GM12878 (cell line): ENCODE measurements at regions not wholly inside any gene's neighbourhood (a gene's known extent, or its start where the extent isn't known, plus 50 kb on each side); places are given as distances from the start of the nearest gene placed in this dataset.
"Not testable (repeated sequence)": the region's sequence is repeated elsewhere in the genome, so short reads cannot be mapped to it uniquely, and the experiment has no call there.

Source experiments
- ATAC-seq: fragments of 200-7000 bp; cut with Tn5 transposase; 3 replicates; pipeline ENCODE4 v1.9.1; 2020; ENCODE audit warnings: mild to moderate bottlenecking, moderate library complexity
- BruUV-seq: library from RNA; stranded (reverse); fragments of 400-500 nt; replicated peaks from 2 replicates; lab custom pipeline; 2021; lab: Mats Ljungman, UMichigan
- CTCF ChIA-PET: fragments of 300-600 bp; sonication (Branson Sonifier 250); formaldehyde crosslinking; extraction: SDS; loops from one replicate; lab custom pipeline; 2021; ENCODE audit warnings: inconsistent platforms; lab: Yijun Ruan, JAX
- POLR2A ChIA-PET: fragments of 350-600 bp; formaldehyde crosslinking; extraction: SDS; loops from one replicate; lab custom pipeline; 2021; ENCODE audit warnings: inconsistent platforms; lab: Charles Lee
- RAD21 ChIA-PET: fragments of 300-600 bp; sonication (Branson Sonifier 250); formaldehyde crosslinking; loops from one replicate; lab custom pipeline; 2023; ENCODE audit warnings: antibody characterized with exemption; ENCODE audit not compliant: unreplicated experiment; lab: Charles Lee
- SMC1A ChIA-PET: fragments of 300-600 bp; sonication (Branson Sonifier 250); formaldehyde crosslinking; loops from one replicate; lab custom pipeline; 2023; ENCODE audit not compliant: unreplicated experiment, uncharacterized antibody; lab: Charles Lee
- DNase-seq: peaks from one replicate; pipeline ENCODE4 v3.0.0-alpha.2; 2011; ENCODE audit warnings: low read depth, low spot score
- FAIRE-seq: peaks from 3 replicates; lab custom pipeline; 2011; peaks lifted over from hg19 to GRCh38; lab: Jason Lieb, UNC
- H2AFZ ChIP-seq: 2 replicates; pipeline ENCODE4 v1.6.0; 2011; ENCODE audit warnings: low read depth, low read length, control low read depth; ENCODE audit not compliant: control insufficient read depth
- H3K27ac ChIP-seq: 2 replicates; pipeline ENCODE4 v1.5.1; 2011; ENCODE audit warnings: control low read depth; ENCODE audit not compliant: control insufficient read depth, insufficient read depth
- H3K27me3 ChIP-seq, 2 experiments: replicated peaks in 1 of 2; 2 replicates each; pipeline versions ENCODE4 v1.6.0 to v1.6.1; 2011; ENCODE audit warnings: low read length in 1 of 2; ENCODE audit not compliant: control insufficient read depth in 2 of 2, insufficient read depth in 2 of 2
- H3K36me3 ChIP-seq, 2 experiments: 2 replicates each; pipeline ENCODE4 v1.5.1; 2011; ENCODE audit warnings: low read length in 1 of 2; ENCODE audit not compliant: control insufficient read depth in 2 of 2, insufficient read depth in 2 of 2
- H3K4me1 ChIP-seq: 2 replicates; pipeline ENCODE4 v1.6.1; 2011; ENCODE audit warnings: mild to moderate bottlenecking, low read length, moderate library complexity, mixed read lengths; ENCODE audit not compliant: control insufficient read depth, insufficient read depth
- H3K4me2 ChIP-seq: 2 replicates; pipeline ENCODE4 v1.6.0; 2011; ENCODE audit warnings: control low read depth; ENCODE audit not compliant: control insufficient read depth, insufficient read depth
- H3K4me3 ChIP-seq: fragments of 200-600 bp; sonication (generic); 2 replicates; pipeline ENCODE4 v1.5.1; 2016
- H3K79me2 ChIP-seq: 2 replicates; pipeline ENCODE4 v1.6.0; 2011; ENCODE audit warnings: low read length; ENCODE audit not compliant: control insufficient read depth, insufficient read depth
- H3K9ac ChIP-seq: 2 replicates; pipeline ENCODE4 v1.8.0; 2011; ENCODE audit warnings: low read length, control low read depth, mixed read lengths; ENCODE audit not compliant: control insufficient read depth, insufficient read depth
- H3K9me3 ChIP-seq: replicated peaks from 3 replicates; pipeline ENCODE4 v1.5.1; 2011; ENCODE audit warnings: mild to moderate bottlenecking, low read length; ENCODE audit not compliant: control insufficient read depth, insufficient read depth
- H4K20me1 ChIP-seq: 2 replicates; pipeline ENCODE4 v1.6.0; 2011; ENCODE audit not compliant: control insufficient read depth, insufficient read depth
- CBX5 ChIP-seq: sonication (generic); IDR thresholded peaks from 2 replicates; pipeline ENCODE4 v1.6.1; 2016; ENCODE audit warnings: low read depth, moderate library complexity, mild to moderate bottlenecking, inconsistent platforms
- CREB1 ChIP-seq: IDR thresholded peaks from 2 replicates; pipeline ENCODE4 v1.6.1; 2012; ENCODE audit warnings: low read depth, mild to moderate bottlenecking, inconsistent platforms
- JUND ChIP-seq: IDR thresholded peaks from 2 replicates; pipeline ENCODE4 v1.6.1; 2012; ENCODE audit warnings: low read depth, mild to moderate bottlenecking, low read length, improper control_type of control experiment, moderate library complexity
- NBN ChIP-seq: fragments of 450-650 bp; IDR thresholded peaks from 2 replicates; pipeline ENCODE4 v1.6.1; 2016
- NR2C2 ChIP-seq: IDR thresholded peaks from 2 replicates; pipeline ENCODE4 v1.6.1; 2011; ENCODE audit warnings: borderline replicate concordance, low read depth; ENCODE audit not compliant: control insufficient read depth, insufficient read length
- RFX5 ChIP-seq: IDR thresholded peaks from 2 replicates; pipeline ENCODE4 v1.6.1; 2011; ENCODE audit warnings: low read depth, low read length, improper control_type of control experiment
- SIX5 ChIP-seq: IDR thresholded peaks from 2 replicates; pipeline ENCODE4 v1.6.1; 2011; ENCODE audit warnings: mild to moderate bottlenecking, low read depth, low read length, moderate library complexity; ENCODE audit not compliant: severe bottlenecking
- SREBF2 ChIP-seq: IDR thresholded peaks from 2 replicates; pipeline ENCODE4 v1.6.1; 2012; ENCODE audit warnings: mild to moderate bottlenecking, low read length
- ZNF274 ChIP-seq: IDR thresholded peaks from one replicate; pipeline ENCODE4 v1.8.0; 2011; ENCODE audit not compliant: insufficient read length, insufficient read depth
- ZSCAN29 ChIP-seq: fragments of 450-650 bp; IDR thresholded peaks from 2 replicates; pipeline ENCODE4 v1.6.1; 2017; ENCODE audit warnings: mild to moderate bottlenecking, moderate library complexity
- WGBS: methylation state at CpG from one replicate; pipeline ENCODE4 v1.1.6; 2016; ENCODE audit warnings: low lambda C conversion rate; ENCODE audit not compliant: insufficient replicate concordance, insufficient coverage; ENCODE audit errors: missing lambda C conversion rate; 5-methylcytosine and 5-hydroxymethylcytosine counted together
- in situ Hi-C: fragments of 300-500 bp; cut with MboI; formaldehyde crosslinking; loops from 9 replicates; pipeline ENCODE4 v1.14.3; 2018; ENCODE audit warnings: mixed read lengths
- intact Hi-C: fragments of 100-400 bp; cut with micrococcal nuclease; formaldehyde crosslinking; loops from one replicate; pipeline ENCODE4 v1.14.2; 2022; ENCODE audit not compliant: unreplicated experiment
- TF ChIP-seq, protein P1 (sequence below): IDR thresholded peaks from 2 replicates; pipeline ENCODE4 v1.6.1; 2012; ENCODE audit warnings: mild to moderate bottlenecking, low read depth, low read length

DNA sequence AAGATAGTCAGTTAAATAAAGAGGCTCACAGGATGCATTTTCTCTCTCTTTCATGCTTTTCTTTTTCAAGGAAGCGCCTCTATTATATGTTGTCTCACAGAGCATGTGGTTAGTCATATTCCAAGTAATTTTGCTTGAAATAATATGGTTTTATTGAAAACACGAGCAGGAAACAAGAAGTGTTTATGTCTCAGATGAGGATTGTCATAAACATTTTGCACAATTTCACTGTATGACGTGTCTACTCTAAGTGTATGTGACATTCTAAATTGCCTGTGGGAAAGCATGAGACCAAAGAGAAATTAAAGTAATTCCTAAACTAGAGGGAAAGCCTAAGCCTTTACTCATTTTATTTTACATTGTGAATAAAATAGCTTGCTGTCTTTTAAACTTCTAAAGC, 818.6 kb downstream of the EPHA3 start (continued):
- TF ChIP-seq, protein P1, sequence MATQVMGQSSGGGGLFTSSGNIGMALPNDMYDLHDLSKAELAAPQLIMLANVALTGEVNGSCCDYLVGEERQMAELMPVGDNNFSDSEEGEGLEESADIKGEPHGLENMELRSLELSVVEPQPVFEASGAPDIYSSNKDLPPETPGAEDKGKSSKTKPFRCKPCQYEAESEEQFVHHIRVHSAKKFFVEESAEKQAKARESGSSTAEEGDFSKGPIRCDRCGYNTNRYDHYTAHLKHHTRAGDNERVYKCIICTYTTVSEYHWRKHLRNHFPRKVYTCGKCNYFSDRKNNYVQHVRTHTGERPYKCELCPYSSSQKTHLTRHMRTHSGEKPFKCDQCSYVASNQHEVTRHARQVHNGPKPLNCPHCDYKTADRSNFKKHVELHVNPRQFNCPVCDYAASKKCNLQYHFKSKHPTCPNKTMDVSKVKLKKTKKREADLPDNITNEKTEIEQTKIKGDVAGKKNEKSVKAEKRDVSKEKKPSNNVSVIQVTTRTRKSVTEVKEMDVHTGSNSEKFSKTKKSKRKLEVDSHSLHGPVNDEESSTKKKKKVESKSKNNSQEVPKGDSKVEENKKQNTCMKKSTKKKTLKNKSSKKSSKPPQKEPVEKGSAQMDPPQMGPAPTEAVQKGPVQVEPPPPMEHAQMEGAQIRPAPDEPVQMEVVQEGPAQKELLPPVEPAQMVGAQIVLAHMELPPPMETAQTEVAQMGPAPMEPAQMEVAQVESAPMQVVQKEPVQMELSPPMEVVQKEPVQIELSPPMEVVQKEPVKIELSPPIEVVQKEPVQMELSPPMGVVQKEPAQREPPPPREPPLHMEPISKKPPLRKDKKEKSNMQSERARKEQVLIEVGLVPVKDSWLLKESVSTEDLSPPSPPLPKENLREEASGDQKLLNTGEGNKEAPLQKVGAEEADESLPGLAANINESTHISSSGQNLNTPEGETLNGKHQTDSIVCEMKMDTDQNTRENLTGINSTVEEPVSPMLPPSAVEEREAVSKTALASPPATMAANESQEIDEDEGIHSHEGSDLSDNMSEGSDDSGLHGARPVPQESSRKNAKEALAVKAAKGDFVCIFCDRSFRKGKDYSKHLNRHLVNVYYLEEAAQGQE: no peak
- TF ChIP-seq, all 136 proteins: peak for 0

DNA sequence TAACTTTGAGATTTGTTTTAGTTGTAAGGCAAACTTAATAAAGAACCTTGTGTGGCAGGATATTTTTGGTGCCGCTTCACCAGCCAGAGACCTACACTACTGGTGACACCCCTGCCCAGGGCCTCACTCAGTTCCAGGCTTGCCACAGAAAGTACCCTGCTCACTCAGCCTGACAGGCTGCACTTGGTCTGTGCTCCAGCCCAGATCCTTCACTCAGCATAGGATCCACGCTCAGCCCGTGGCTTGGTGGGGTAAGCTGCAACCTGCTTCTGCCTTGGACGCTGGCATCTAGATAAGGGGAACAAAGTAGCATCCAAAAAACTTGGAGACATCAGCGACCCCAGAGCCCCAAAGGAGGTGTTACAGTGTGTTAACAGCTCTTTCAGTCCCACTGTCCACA, 825.5 kb downstream of the EPHA3 start:
- BruUV-seq: no TSS peak
- POLR2A ChIA-PET: no interaction called here

DNA sequence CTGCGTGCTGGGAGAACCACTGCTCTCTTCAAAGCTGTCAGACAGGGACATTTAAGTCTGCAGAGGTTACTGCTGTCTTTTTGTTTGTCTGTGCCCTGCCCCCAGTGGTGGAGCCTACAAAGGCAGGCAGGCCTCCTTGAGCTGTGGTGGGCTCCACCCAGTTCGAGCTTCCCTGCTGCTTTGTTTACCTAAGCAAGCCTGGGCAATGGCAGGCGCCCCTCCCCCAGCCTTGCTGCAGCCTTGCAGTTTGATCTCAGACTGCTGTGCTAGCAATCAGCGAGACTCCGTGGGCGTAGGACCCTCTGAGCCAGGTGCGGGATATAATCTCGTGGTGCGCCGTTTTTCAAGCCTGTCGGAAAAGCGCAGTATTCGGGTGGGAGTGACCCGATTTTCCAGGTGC, 837.0 kb downstream of the EPHA3 start:
- CTCF ChIA-PET, BruUV-seq, H3K9me3 ChIP-seq, SMC1A ChIA-PET, H4K20me1 ChIP-seq, H3K4me1 ChIP-seq, FAIRE-seq, H3K9ac ChIP-seq, H3K36me3 ChIP-seq, intact Hi-C loops, H2AFZ ChIP-seq, H3K79me2 ChIP-seq, DNase-seq, H3K27ac ChIP-seq, in situ Hi-C loops, ATAC-seq, H3K27me3 ChIP-seq, POLR2A ChIA-PET, RAD21 ChIA-PET, H3K4me2 ChIP-seq, H3K4me3 ChIP-seq: not testable (repeated sequence)
- WGBS: 48% methylated on average over 8 of the region's 14 CpGs

More for the DNA sequence above, 825.5 kb downstream of the EPHA3 start:
- H3K4me3 ChIP-seq: no peak overlapping the region
- TF ChIP-seq RFX5: no peak
- no peak for TF ChIP-seq JUND
- TF ChIP-seq SREBF2: no peak
- TF ChIP-seq NBN: no peak
- TF ChIP-seq CREB1: no peak
- TF ChIP-seq ZSCAN29: no peak
- TF ChIP-seq SIX5: no peak
- TF ChIP-seq ZNF274: no peak
- TF ChIP-seq CBX5: no peak
- TF ChIP-seq NR2C2: no peak
- no peak for ATAC-seq
- intact Hi-C loops (no loop called here), in situ Hi-C loops (no loop called here)
- DNase-seq: no peak
- 13% methylated on average over 5 of the region's 5 CpGs for WGBS
- no peak overlapping the region for H3K9ac ChIP-seq
- FAIRE-seq: no peak
- RAD21 ChIA-PET: no interaction called here
- H3K4me2 ChIP-seq: no peak overlapping the region
- H3K36me3 ChIP-seq: no peaks in the 10 kb centered on the region
- SMC1A ChIA-PET: no interaction called here
- H3K27ac ChIP-seq: no peak overlapping the region
- no peaks in the 10 kb centered on the region; the same call in 2 of the 3 replicates for H3K9me3 ChIP-seq
- no peak overlapping the region for H2AFZ ChIP-seq
- H3K4me1 ChIP-seq: no peaks in the 10 kb centered on the region
- no peaks in the 10 kb centered on the region for H4K20me1 ChIP-seq
- no peaks in the 10 kb centered on the region for H3K27me3 ChIP-seq
- no peaks in the 10 kb centered on the region for H3K79me2 ChIP-seq
- CTCF ChIA-PET: no interaction called here
